DOHH2 (cell line): ENCODE measurements at regions not wholly inside any gene's neighbourhood (a gene's known extent, or its start where the extent isn't known, plus 50 kb on each side); places are given as distances from the start of the nearest gene placed in this dataset.

Source experiments
- H3F3A ChIP-seq: fragments of 200-600 bp; sonication (generic), shearing (Covaris generic); 2 replicates; pipeline ENCODE4 v1.6.0; 2016; ENCODE audit warnings: antibody characterized with exemption, mild to moderate bottlenecking; ENCODE audit not compliant: control insufficient read depth, insufficient read depth
- H3K27ac ChIP-seq: fragments of 200-600 bp; sonication (generic); 2 replicates; pipeline ENCODE4 v1.5.1; 2014; ENCODE audit warnings: low read depth, mild to moderate bottlenecking, low read length, moderate library complexity
- H3K27me3 ChIP-seq: fragments of 200-600 bp; sonication (generic); 2 replicates; pipeline ENCODE4 v1.6.1; 2014; ENCODE audit warnings: mild to moderate bottlenecking, low read length, mixed read lengths; ENCODE audit not compliant: control insufficient read depth
- H3K36me3 ChIP-seq: fragments of 200-600 bp; sonication (generic); 2 replicates; pipeline ENCODE4 v1.6.1; 2014; ENCODE audit warnings: mild to moderate bottlenecking, low read length, moderate library complexity, mixed read lengths; ENCODE audit not compliant: control insufficient read depth
- H3K4me1 ChIP-seq: fragments of 200-600 bp; sonication (generic); 2 replicates; pipeline ENCODE4 v1.6.1; 2014; ENCODE audit warnings: mild to moderate bottlenecking, low read length, mixed read lengths; ENCODE audit not compliant: control insufficient read depth
- H3K4me2 ChIP-seq: fragments of 200-600 bp; sonication (generic); 2 replicates; pipeline ENCODE4 v1.6.0; 2014; ENCODE audit warnings: mild to moderate bottlenecking, low read length, moderate library complexity
- H3K4me3 ChIP-seq: fragments of 200-600 bp; sonication (generic); 2 replicates; pipeline ENCODE4 v1.5.1; 2014; ENCODE audit warnings: mild to moderate bottlenecking, low read length, mixed read lengths
- H3K79me2 ChIP-seq: fragments of 200-600 bp; sonication (generic); 2 replicates; pipeline ENCODE4 v1.6.1; 2014; ENCODE audit warnings: mild to moderate bottlenecking, low read length, mixed read lengths; ENCODE audit not compliant: control insufficient read depth
- H3K9me2 ChIP-seq: fragments of 200-600 bp; sonication (generic); replicated peaks from 2 replicates; pipeline ENCODE4 v1.6.1; 2014; ENCODE audit warnings: mild to moderate bottlenecking, low read length, mixed read lengths; ENCODE audit not compliant: control insufficient read depth
- H3K9me3 ChIP-seq: fragments of 200-600 bp; sonication (generic); 2 replicates; pipeline ENCODE4 v1.6.1; 2014; ENCODE audit warnings: antibody characterized with exemption, low read length, mixed read lengths; ENCODE audit not compliant: control insufficient read depth, insufficient read depth
- H4K20me1 ChIP-seq: fragments of 200-600 bp; sonication (generic); 2 replicates; pipeline ENCODE4 v1.6.0; 2014; ENCODE audit warnings: low read depth, mild to moderate bottlenecking, antibody characterized with exemption, low read length, moderate library complexity; ENCODE audit not compliant: control insufficient read depth, insufficient read depth
- EZH2phosphoT487 ChIP-seq: fragments of 200-600 bp; sonication (generic); IDR thresholded peaks from 2 replicates; pipeline ENCODE4 v1.6.1; 2017; ENCODE audit warnings: borderline replicate concordance, mild to moderate bottlenecking, antibody characterized with exemption, low read length, moderate library complexity, mixed read lengths
- TF ChIP-seq, protein P1 (sequence below): fragments of 200-600 bp; sonication (generic); IDR thresholded peaks from one replicate; pipeline ENCODE4 v1.5.1; 2014; ENCODE audit warnings: antibody characterized with exemption, mild to moderate bottlenecking, low read depth, low read length; ENCODE audit not compliant: poor library complexity, severe bottlenecking

GRCh38 chr15:31799319-31799714 is 231.0 kb upstream of the CHRNA7 start:
- H3F3A ChIP-seq, result no peaks in the 10 kb centered on the region
- no peak overlapping the region for H3K4me3 ChIP-seq
- no peaks in the 10 kb centered on the region for H3K4me1 ChIP-seq

DNA sequence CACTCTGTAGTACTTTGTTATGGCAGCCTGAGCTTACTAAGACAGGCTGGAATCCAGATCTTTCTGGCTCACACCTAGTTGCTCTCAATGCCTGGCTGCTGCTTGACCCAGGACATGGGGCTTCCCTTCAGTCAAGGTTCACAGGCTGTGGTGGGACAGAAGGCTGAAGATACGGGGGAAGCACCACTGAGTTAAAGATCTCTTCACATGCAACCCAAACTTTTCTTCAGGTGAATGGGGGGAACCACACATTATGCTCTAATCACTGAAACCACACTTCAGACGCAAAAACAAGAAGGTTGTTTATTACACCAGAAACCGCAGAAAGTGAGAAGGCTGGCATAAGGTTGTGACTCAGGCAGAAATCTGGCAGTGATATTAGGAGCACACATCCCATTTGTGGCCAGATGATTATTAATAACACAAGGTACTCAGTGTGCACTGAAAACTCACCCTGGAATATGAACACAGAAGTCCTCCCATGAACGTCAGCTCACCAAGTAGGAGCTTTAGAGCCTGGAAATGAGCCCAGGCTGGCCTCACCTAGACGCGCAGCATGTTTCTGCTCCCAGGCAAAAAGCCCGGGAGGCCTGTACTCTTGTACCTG is 230.5 kb upstream of the CHRNA7 start:
- H3K27me3 ChIP-seq, result no peaks in the 10 kb centered on the region
- TF ChIP-seq, protein P1, sequence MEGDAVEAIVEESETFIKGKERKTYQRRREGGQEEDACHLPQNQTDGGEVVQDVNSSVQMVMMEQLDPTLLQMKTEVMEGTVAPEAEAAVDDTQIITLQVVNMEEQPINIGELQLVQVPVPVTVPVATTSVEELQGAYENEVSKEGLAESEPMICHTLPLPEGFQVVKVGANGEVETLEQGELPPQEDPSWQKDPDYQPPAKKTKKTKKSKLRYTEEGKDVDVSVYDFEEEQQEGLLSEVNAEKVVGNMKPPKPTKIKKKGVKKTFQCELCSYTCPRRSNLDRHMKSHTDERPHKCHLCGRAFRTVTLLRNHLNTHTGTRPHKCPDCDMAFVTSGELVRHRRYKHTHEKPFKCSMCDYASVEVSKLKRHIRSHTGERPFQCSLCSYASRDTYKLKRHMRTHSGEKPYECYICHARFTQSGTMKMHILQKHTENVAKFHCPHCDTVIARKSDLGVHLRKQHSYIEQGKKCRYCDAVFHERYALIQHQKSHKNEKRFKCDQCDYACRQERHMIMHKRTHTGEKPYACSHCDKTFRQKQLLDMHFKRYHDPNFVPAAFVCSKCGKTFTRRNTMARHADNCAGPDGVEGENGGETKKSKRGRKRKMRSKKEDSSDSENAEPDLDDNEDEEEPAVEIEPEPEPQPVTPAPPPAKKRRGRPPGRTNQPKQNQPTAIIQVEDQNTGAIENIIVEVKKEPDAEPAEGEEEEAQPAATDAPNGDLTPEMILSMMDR, result no peak
- TF ChIP-seq EZH2phosphoT487, result no peak
- no peak overlapping the region for H3K4me2 ChIP-seq

More at GRCh38 chr15:31799319-31799714, 231.0 kb upstream of the CHRNA7 start:
- Histone ChIP-seq H3K27ac (no peak overlapping the region), H3K79me2 (no peaks in the 10 kb centered on the region), H3K9me3 (no peaks in the 10 kb centered on the region), H3K4me2 (no peak overlapping the region), H3K36me3 (no peaks in the 10 kb centered on the region), H3K9me2 (no peaks in the 10 kb centered on the region), H4K20me1 (no peaks in the 10 kb centered on the region), H3K27me3 (no peaks in the 10 kb centered on the region)
- no peak for TF ChIP-seq EZH2phosphoT487

DNA sequence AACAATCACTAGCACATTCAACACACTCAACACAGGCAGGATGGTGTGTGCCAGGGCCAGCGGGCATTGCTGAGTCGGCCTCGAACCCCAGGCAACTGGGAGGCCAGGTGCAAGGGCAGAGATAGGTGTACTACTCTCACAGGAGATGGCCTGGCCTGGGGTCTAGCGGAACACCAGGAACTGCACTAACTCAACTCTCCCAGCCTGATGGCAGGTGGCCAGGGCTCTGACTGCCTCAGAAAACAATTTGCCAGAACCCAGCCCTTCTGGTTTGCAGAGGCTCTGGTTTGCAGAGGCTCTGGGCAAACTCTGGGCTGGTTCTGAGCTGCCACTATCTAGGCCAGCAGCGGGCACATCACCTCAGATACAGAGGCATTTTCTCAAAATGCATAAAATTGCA is 229.2 kb upstream of the CHRNA7 start:
- Histone ChIP-seq H3K36me3 (no peaks in the 10 kb centered on the region), H3K27ac (no peak overlapping the region)

More for the DNA sequence above, 230.5 kb upstream of the CHRNA7 start:
- Histone ChIP-seq H3F3A (no peaks in the 10 kb centered on the region), H4K20me1 (no peaks in the 10 kb centered on the region), H3K36me3 (no peaks in the 10 kb centered on the region), H3K9me3 (no peaks in the 10 kb centered on the region), H3K4me3 (no peak overlapping the region), H3K9me2 (no peaks in the 10 kb centered on the region), H3K4me1 (no peaks in the 10 kb centered on the region), H3K79me2 (no peaks in the 10 kb centered on the region), H3K27ac (no peak overlapping the region)

DNA sequence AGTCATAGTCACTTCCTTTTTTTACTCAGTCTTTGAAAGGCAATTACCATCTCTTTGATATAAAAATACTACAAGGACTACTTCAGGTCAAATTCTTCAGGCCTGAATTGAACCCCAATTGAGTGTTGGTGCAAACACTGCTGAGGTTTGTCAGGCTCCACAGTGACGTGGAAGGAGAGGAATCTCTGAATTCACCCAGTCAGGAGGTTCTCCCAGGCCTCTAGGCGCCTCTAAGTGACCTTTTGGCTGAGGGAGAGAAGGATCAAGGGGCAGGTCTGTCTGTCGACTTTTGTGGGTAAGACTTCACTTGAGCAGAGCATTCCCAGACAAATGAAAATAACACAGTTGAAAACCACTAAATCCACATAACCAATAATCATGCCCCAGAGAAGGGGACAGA is 227.6 kb upstream of the CHRNA7 start:
- Histone ChIP-seq H3K79me2 (no peaks in the 10 kb centered on the region), H3K9me2 (no peaks in the 10 kb centered on the region), H4K20me1 (no peaks in the 10 kb centered on the region), H3K9me3 (no peaks in the 10 kb centered on the region), H3K27me3 (no peaks in the 10 kb centered on the region), H3K4me3 (no peak overlapping the region), H3F3A (no peaks in the 10 kb centered on the region), H3K36me3 (no peaks in the 10 kb centered on the region), H3K27ac (no peak overlapping the region), H3K4me1 (no peaks in the 10 kb centered on the region), H3K4me2 (no peak overlapping the region)
- TF ChIP-seq, protein P1, result no peak
- TF ChIP-seq EZH2phosphoT487, result no peak

More for the DNA sequence above, 229.2 kb upstream of the CHRNA7 start:
- no peak overlapping the region for H3K4me3 ChIP-seq
- H3K9me3 ChIP-seq, result no peaks in the 10 kb centered on the region
- no peaks in the 10 kb centered on the region for H3K79me2 ChIP-seq
- no peaks in the 10 kb centered on the region for H3K9me2 ChIP-seq
- no peaks in the 10 kb centered on the region for H4K20me1 ChIP-seq
- H3K4me2 ChIP-seq, result no peak overlapping the region
- H3K4me1 ChIP-seq, result no peaks in the 10 kb centered on the region
- TF ChIP-seq EZH2phosphoT487, result no peak
- TF ChIP-seq, protein P1, result no peak
- H3F3A ChIP-seq, result no peaks in the 10 kb centered on the region
- H3K27me3 ChIP-seq, result no peaks in the 10 kb centered on the region
